ENCODE measurements at regions not wholly inside any gene's neighbourhood (a gene's known extent, or its start where the extent isn't known, plus 50 kb on each side); places are given as distances from the start of the nearest gene placed in this dataset.

DNA sequence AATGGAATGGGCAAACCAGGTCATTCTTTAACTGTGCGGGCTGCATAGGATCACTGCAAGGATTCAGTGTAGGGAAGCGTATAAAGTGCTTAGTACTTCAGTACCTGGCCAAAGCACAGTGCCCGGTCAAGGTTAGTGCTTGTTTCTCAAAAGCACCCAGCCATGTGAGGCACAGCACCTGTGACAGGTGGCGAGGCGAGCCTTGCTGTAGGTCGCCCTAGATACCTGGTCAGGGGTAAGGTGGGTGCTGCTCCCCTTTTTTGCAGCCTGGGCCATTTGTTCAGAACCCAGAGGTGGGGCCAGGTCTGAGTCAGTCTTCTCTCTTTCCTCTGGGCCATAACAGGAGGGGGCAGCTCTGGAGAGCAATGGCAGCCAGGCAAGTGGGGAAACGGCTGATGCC, 172.0 kb downstream of the IRF8 start:
- no peak for TF ChIP-seq ZNF274 (IDR thresholded peaks at IDR 0.05; ENCODE audit: low read depth, low read length)
- TF ChIP-seq, protein P1, sequence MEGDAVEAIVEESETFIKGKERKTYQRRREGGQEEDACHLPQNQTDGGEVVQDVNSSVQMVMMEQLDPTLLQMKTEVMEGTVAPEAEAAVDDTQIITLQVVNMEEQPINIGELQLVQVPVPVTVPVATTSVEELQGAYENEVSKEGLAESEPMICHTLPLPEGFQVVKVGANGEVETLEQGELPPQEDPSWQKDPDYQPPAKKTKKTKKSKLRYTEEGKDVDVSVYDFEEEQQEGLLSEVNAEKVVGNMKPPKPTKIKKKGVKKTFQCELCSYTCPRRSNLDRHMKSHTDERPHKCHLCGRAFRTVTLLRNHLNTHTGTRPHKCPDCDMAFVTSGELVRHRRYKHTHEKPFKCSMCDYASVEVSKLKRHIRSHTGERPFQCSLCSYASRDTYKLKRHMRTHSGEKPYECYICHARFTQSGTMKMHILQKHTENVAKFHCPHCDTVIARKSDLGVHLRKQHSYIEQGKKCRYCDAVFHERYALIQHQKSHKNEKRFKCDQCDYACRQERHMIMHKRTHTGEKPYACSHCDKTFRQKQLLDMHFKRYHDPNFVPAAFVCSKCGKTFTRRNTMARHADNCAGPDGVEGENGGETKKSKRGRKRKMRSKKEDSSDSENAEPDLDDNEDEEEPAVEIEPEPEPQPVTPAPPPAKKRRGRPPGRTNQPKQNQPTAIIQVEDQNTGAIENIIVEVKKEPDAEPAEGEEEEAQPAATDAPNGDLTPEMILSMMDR (IDR thresholded peaks at IDR 0.05 in 2 of 3, conservative IDR thresholded peaks at IDR 0.05 in 1 of 3; ENCODE audit: borderline replicate concordance in 1 of 3, insufficient read depth in 1 of 3, low read depth in 2 of 3, low read length in 2 of 3): no peak
- no peak for TF ChIP-seq POLR2AphosphoS5 (IDR thresholded peaks at IDR 0.05; ENCODE audit: low read depth, low read length)
- no peak for TF ChIP-seq POLR2A (IDR thresholded peaks at IDR 0.05; ENCODE audit: borderline replicate concordance, extremely low read depth, insufficient read depth, insufficient read length)
- no peak for TF ChIP-seq CEBPB (IDR thresholded peaks at IDR 0.05; ENCODE audit: low read depth)
